GM12874 (cell line): ENCODE measurements at regions not wholly inside any gene's neighbourhood (a gene's known extent, or its start where the extent isn't known, plus 50 kb on each side); places are given as distances from the start of the nearest gene placed in this dataset.

Source experiments
- CTCF ChIP-seq: IDR thresholded peaks from 2 replicates; pipeline ENCODE4 v1.5.1; 2011; ENCODE audit warnings: low read depth, mild to moderate bottlenecking, control low read depth, low read length, moderate library complexity; ENCODE audit not compliant: insufficient read depth

- TF ChIP-seq CTCF = no peak
Measured at GRCh38 chrX:45447331-45447730, 246.7 kb upstream of the DIPK2B start.

GRCh38 chrX:45445745-45446412, 245.2 kb upstream of the DIPK2B start:
- TF ChIP-seq CTCF = no peak

DNA sequence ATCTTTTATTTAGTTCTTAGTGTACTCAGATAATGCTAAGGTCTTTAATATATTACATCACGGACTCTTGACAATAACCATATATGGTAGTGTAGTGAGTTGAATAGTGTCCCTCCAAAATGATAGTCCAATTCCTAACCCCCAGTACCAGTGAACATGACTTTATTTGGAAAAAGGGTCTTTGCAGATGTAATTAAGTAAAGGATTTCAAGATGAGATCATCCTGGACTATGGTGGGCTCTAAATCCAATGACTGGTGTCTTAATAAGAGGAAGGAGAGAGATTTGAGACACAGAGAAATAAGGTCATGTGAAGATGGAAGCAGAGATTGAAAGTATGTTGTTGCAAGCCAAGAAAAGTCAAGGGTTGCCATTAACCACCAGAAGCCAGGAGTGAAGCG, 236.5 kb upstream of the DIPK2B start:
- TF ChIP-seq CTCF = no peak

DNA sequence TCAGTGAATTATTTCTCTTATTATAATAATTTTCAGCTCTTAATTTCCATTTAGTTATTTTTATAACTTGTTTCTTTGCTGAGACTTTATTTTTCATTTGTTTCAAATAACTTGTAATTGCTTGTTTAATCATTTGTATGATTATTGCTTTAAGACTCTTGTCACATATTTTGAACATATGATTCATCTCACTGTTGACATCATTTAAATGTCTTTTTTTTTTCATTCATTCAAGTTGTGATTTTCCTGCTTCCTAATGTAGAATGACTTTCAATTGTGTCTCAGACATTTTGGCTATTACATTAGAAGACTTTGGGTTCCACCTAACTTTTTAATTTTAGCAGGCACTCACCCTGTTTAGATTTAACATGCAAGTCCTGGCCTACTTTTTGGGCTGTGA, 234.8 kb upstream of the DIPK2B start:
- no peak for TF ChIP-seq CTCF

DNA sequence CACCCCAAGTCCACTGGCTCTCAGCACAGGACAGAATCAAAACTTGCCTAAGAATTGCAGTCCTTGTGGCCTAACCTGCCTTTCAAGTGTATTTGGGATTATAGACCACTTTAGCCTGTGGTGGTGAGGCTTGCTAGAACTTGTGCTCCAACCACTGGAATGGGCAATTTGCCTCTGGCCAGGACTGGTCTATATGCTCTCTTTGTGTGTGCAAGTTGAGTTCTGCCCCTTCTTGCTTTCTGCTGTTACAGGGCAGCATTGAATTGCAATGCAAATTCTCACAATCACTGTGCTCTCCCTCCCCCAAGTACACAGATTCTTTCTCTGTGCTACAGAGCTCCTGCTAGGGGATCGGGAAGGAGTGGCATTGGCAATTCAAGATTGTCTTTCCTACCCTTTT, 233.6 kb upstream of the DIPK2B start:
- TF ChIP-seq CTCF = no peak

GRCh38 chrX:45428831-45429230, 228.2 kb upstream of the DIPK2B start:
- TF ChIP-seq CTCF = no peak

GRCh38 chrX:45424326-45424725, 223.7 kb upstream of the DIPK2B start:
- no peak for TF ChIP-seq CTCF
